ENCODE measurements at regions not wholly inside any gene's neighbourhood (a gene's known extent, or its start where the extent isn't known, plus 50 kb on each side); places are given as distances from the start of the nearest gene placed in this dataset.

GRCh38 chr13:65595916-65596315, 1634.2 kb downstream of the PCDH9 start:
- DNase-seq, result no peak
- H3K79me1 ChIP-seq (ENCODE audit: insufficient read depth, low read depth, low read length, poor library complexity, severe bottlenecking), result no peaks in the 10 kb centered on the region

More at GRCh38 chr13:65595916-65596315, 1634.2 kb downstream of the PCDH9 start:
- no peaks in the 10 kb centered on the region for H3K4me1 ChIP-seq (ENCODE audit: insufficient read depth, low read length)
- H3K18ac ChIP-seq (ENCODE audit: insufficient read length, low read depth, low read length), result no peak overlapping the region
- H4K8ac ChIP-seq (replicated peaks; ENCODE audit: insufficient read length, low read depth, low read length), result no peak overlapping the region
- no peak overlapping the region for H3K27ac ChIP-seq (ENCODE audit: insufficient read length, low read depth, low read length)
- H3K27me3 ChIP-seq (ENCODE audit: insufficient read depth, low read length), result no peaks in the 10 kb centered on the region
- no peak overlapping the region for H3T11ph ChIP-seq (ENCODE audit: low read length)
- no peaks in the 10 kb centered on the region for H3K9me3 ChIP-seq (ENCODE audit: control insufficient read depth, low read depth, low read length)
- no peak for TF ChIP-seq CTCF (conservative IDR thresholded peaks at IDR 0.05)
- no CpG with 5 or more reads among the region's 2 CpGs for WGBS (ENCODE audit: extremely low coverage, insufficient read length, low lambda C conversion rate)
- no peaks in the 10 kb centered on the region for H3K4me1 Mint-ChIP-seq
- no peak overlapping the region for H2BK15ac ChIP-seq (ENCODE audit: low read depth, low read length)
- no peak overlapping the region for H2AFZ ChIP-seq (ENCODE audit: low read length)
- H2BK5ac ChIP-seq (ENCODE audit: insufficient read length, low read length), result no peak overlapping the region
- no peak overlapping the region for H3K56ac ChIP-seq (ENCODE audit: insufficient read length, low read depth, low read length)
- H4K91ac ChIP-seq (ENCODE audit: insufficient read length, low read depth, low read length), result no peak overlapping the region
- H3K27ac Mint-ChIP-seq, result no peak overlapping the region
- no peaks in the 10 kb centered on the region for H3K9me3 Mint-ChIP-seq
- H3K4me3 Mint-ChIP-seq, result no peak overlapping the region
- no peak overlapping the region for H2AK5ac ChIP-seq (ENCODE audit: insufficient read length, low read length)
- no peak overlapping the region for H4K5ac ChIP-seq (ENCODE audit: insufficient read length, low read depth, low read length)
- no peak overlapping the region for H3K14ac ChIP-seq (ENCODE audit: insufficient read depth, low read length)
- H3K9ac ChIP-seq (ENCODE audit: extremely low read depth, insufficient read length, low read length), result no peak overlapping the region
- no peaks in the 10 kb centered on the region for H4K20me1 ChIP-seq (ENCODE audit: control insufficient read depth, insufficient read depth, insufficient read length)
- H3K36me3 Mint-ChIP-seq (ENCODE audit: insufficient read depth in 1 of 3, low read depth in 3 of 3), result no peaks in the 10 kb centered on the region
- no peak overlapping the region for H2BK120ac ChIP-seq (ENCODE audit: low read depth, low read length, poor library complexity, severe bottlenecking)
- H3K23ac ChIP-seq (ENCODE audit: insufficient read length, low read depth, low read length), result no peak overlapping the region
- H3K79me2 ChIP-seq (ENCODE audit: insufficient read depth, low read length), result no peaks in the 10 kb centered on the region
- H2BK20ac ChIP-seq (ENCODE audit: low read depth, low read length, poor library complexity, severe bottlenecking), result no peak overlapping the region
- H3K27me3 Mint-ChIP-seq (ENCODE audit: low read depth), result no peaks in the 10 kb centered on the region; the same call in 1 of the 2 replicates
- H2BK12ac ChIP-seq (ENCODE audit: insufficient read length, low read depth, low read length), result no peak overlapping the region
- H3K23me2 ChIP-seq (ENCODE audit: insufficient read length, low read depth, low read length, poor library complexity, severe bottlenecking), result no peaks in the 10 kb centered on the region
- no peak overlapping the region for H3K4ac ChIP-seq (ENCODE audit: low read depth, low read length)
- H3K4me2 ChIP-seq (ENCODE audit: insufficient read depth, insufficient read length, low read length), result no peak overlapping the region
